CD14-positive monocyte (primary cell): ENCODE measurements at regions not wholly inside any gene's neighbourhood (a gene's known extent, or its start where the extent isn't known, plus 50 kb on each side); places are given as distances from the start of the nearest gene placed in this dataset.

Experiments used
- DNase-seq, 3 donors: peaks; one replicate each; pipeline ENCODE4 v3.0.0-alpha.2; 2011 to 2022
- H2AFZ ChIP-seq: 2 replicates; pipeline ENCODE4 v1.6.0; 2012; ENCODE audit warnings: mild to moderate bottlenecking, low read depth, low read length, inconsistent platforms; ENCODE audit not compliant: insufficient read depth, poor library complexity, severe bottlenecking
- H3K27ac ChIP-seq, 2 donors: 1 replicate in 1 of 2; 2 replicates in 1 of 2; pipeline ENCODE4 v1.5.1; 2012 to 2013; ENCODE audit warnings: low read length in 2 of 2, control low read depth in 1 of 2, inconsistent platforms in 1 of 2, low read depth in 1 of 2, mild to moderate bottlenecking in 1 of 2
- H3K27me3 ChIP-seq, 2 donors: one replicate each; pipeline versions ENCODE4 v1.6.0 to v1.6.1; 2011 to 2013; ENCODE audit warnings: low read length in 2 of 2; ENCODE audit not compliant: control insufficient read depth in 2 of 2, insufficient read depth in 2 of 2
- H3K36me3 ChIP-seq, 2 donors: replicated peaks in 1 of 2; 1 replicate in 1 of 2; 2 replicates in 1 of 2; pipeline versions ENCODE4 v1.5.1 to v1.6.1; 2012 to 2013; ENCODE audit warnings: low read length in 2 of 2, control low read depth in 1 of 2, inconsistent platforms in 1 of 2, mild to moderate bottlenecking in 1 of 2; ENCODE audit not compliant: insufficient read depth in 2 of 2, control insufficient read depth in 1 of 2
- H3K4me1 ChIP-seq, 2 donors: 1 replicate in 1 of 2; 2 replicates in 1 of 2; pipeline versions ENCODE4 v1.5.1 to v1.6.1; 2012 to 2013; ENCODE audit warnings: low read length in 2 of 2, control low read depth in 1 of 2, inconsistent platforms in 1 of 2, mild to moderate bottlenecking in 1 of 2, moderate library complexity in 1 of 2; ENCODE audit not compliant: insufficient read depth in 2 of 2, control insufficient read depth in 1 of 2
- H3K4me2 ChIP-seq: replicated peaks from 2 replicates; pipeline ENCODE3; 2012; ENCODE audit warnings: low read length, moderate library complexity, mild to moderate bottlenecking; ENCODE audit not compliant: poor library complexity, severe bottlenecking; ENCODE audit errors: extremely low read depth
- H3K4me3 ChIP-seq, 3 experiments: fragments of 200-600 bp in 1 of 3; sonication (generic) in 1 of 3; replicated peaks in 1 of 3; 1 replicate in 2 of 3; 2 replicates in 1 of 3; pipeline ENCODE4 v1.5.1; 2011 to 2013; ENCODE audit warnings: low read length in 3 of 3, mild to moderate bottlenecking in 3 of 3, control low read depth in 2 of 3, low read depth in 2 of 3, inconsistent platforms in 1 of 3, moderate library complexity in 1 of 3
- H3K79me2 ChIP-seq: 2 replicates; pipeline ENCODE4 v1.6.0; 2012; ENCODE audit warnings: mild to moderate bottlenecking, control low read depth, inconsistent platforms, low read length, moderate library complexity; ENCODE audit not compliant: insufficient read depth
- H3K9ac ChIP-seq: 2 replicates; pipeline ENCODE4 v1.6.0; 2017; ENCODE audit warnings: low read length, mild to moderate bottlenecking; ENCODE audit not compliant: insufficient read depth, poor library complexity, severe bottlenecking
- H3K9me3 ChIP-seq, 2 donors: replicated peaks in 1 of 2; 1 replicate in 1 of 2; 2 replicates in 1 of 2; pipeline versions ENCODE4 v1.5.1 to v1.6.1; 2012 to 2013; ENCODE audit warnings: low read length in 2 of 2, control low read depth in 1 of 2; ENCODE audit not compliant: control insufficient read depth in 1 of 2, insufficient read depth in 1 of 2
- H4K20me1 ChIP-seq: 2 replicates; pipeline ENCODE4 v1.6.0; 2012; ENCODE audit warnings: mild to moderate bottlenecking, low read length, control low read depth, moderate library complexity; ENCODE audit not compliant: insufficient read depth
- H3K27ac Mint-ChIP-seq, 7 donors: one replicate each; pipeline ENCODE4 v1.8.0; 2020; ENCODE audit warnings: mild to moderate bottlenecking in 7 of 7, mixed read lengths in 7 of 7, moderate library complexity in 6 of 7, inconsistent platforms in 2 of 7
- H3K27me3 Mint-ChIP-seq, 3 donors: one replicate each; pipeline ENCODE4 v1.8.0; 2021 to 2022; ENCODE audit warnings: low read depth in 3 of 3, mild to moderate bottlenecking in 3 of 3, mixed read lengths in 3 of 3, moderate library complexity in 3 of 3, inconsistent platforms in 1 of 3
- H3K36me3 Mint-ChIP-seq, 2 donors: one replicate each; pipeline ENCODE4 v1.8.0; 2020; ENCODE audit warnings: mixed read lengths in 2 of 2, inconsistent platforms in 1 of 2, mild to moderate bottlenecking in 1 of 2
- H3K4me1 Mint-ChIP-seq: one replicate; pipeline ENCODE4 v1.8.0; 2020; ENCODE audit warnings: mild to moderate bottlenecking, mixed read lengths
- H3K4me3 Mint-ChIP-seq, 2 donors: one replicate each; pipeline ENCODE4 v1.8.0; 2020; ENCODE audit warnings: mild to moderate bottlenecking in 2 of 2, mixed read lengths in 2 of 2, moderate library complexity in 1 of 2
- H3K9me3 Mint-ChIP-seq, 7 donors: one replicate each; pipeline ENCODE4 v1.8.0; 2020 to 2022; ENCODE audit warnings: mixed read lengths in 7 of 7, mild to moderate bottlenecking in 6 of 7, moderate library complexity in 6 of 7, inconsistent platforms in 2 of 7
- CTCF ChIP-seq: fragments of 200-600 bp; IDR thresholded peaks from one replicate; pipeline ENCODE4 v1.8.0; 2022; ENCODE audit warnings: antibody characterized with exemption, mild to moderate bottlenecking
- WGBS: methylation state at CpG from one replicate; pipeline ENCODE4 v1.1.5; 2013; ENCODE audit warnings: missing lambda C conversion rate; ENCODE audit not compliant: insufficient coverage; 5-methylcytosine and 5-hydroxymethylcytosine counted together
- intact Hi-C, 2 donors: fragments of 100-400 bp; cut with micrococcal nuclease; formaldehyde crosslinking; loops; one replicate each; pipeline versions ENCODE4 v1.15.0 to v1.15.1; 2023

GRCh38 chr22:47476231-47476630 is 713.8 kb downstream of the TBC1D22A start:
- intact Hi-C loops: no loop called here
- Histone ChIP-seq H3K9me3 (no peaks in the 10 kb centered on the region), H4K20me1 (no peaks in the 10 kb centered on the region), H2AFZ (no peak overlapping the region), H3K27ac (no peak overlapping the region), H3K27me3 (no peaks in the 10 kb centered on the region), H3K4me3 (no peak overlapping the region), H3K4me1 (no peaks in the 10 kb centered on the region), H3K36me3 (no peaks in the 10 kb centered on the region), H3K4me2 (no peak overlapping the region), H3K9ac (no peak overlapping the region), H3K79me2 (no peaks in the 10 kb centered on the region)
- Mint-ChIP-seq H3K9me3 (peaks cover 0 to 4% (median 4%) of the 10 kb centered on the region in 7 donors), H3K27ac (peak overlapping the region in 1 of 7 donors; percentile 63), H3K36me3 (no peaks in the 10 kb centered on the region), H3K4me1 (no peaks in the 10 kb centered on the region), H3K27me3 (peaks cover 0 to 5% (median 0%) of the 10 kb centered on the region in 3 donors), H3K4me3 (no peak overlapping the region)
- 100% methylated on average over 1 of the region's 3 CpGs for WGBS
- no peak for DNase-seq
- no peak for TF ChIP-seq CTCF

DNA sequence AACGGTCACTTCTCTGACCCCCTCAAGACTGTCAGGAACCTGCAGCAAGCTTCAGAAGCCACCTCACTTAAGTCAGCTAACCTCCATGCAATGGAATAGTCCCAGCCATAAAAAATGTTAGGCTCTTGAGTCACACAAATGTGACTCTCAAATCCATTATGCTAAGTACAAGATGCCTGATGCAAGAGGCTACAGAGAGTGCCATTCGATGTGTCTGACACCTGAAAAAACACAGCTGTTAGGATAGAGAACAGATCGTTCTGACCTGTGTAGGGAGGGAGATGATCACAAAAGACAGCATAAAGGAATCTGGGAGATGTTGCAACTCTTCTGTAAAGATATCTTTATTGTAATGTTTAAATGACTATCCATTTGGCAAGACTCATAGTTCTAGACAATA is 712.4 kb downstream of the TBC1D22A start:
- Histone ChIP-seq H3K27ac (no peak overlapping the region), H3K4me2 (no peak overlapping the region), H3K4me1 (no peaks in the 10 kb centered on the region), H3K4me3 (no peak overlapping the region), H3K9me3 (no peaks in the 10 kb centered on the region), H3K36me3 (no peaks in the 10 kb centered on the region), H3K79me2 (no peaks in the 10 kb centered on the region), H4K20me1 (no peaks in the 10 kb centered on the region), H3K9ac (no peak overlapping the region), H2AFZ (no peak overlapping the region), H3K27me3 (no peaks in the 10 kb centered on the region)
- Mint-ChIP-seq H3K36me3 (no peaks in the 10 kb centered on the region), H3K9me3 (peaks cover 0 to 5% (median 4%) of the 10 kb centered on the region in 7 donors), H3K4me3 (no peak overlapping the region), H3K27me3 (peaks cover 0 to 5% (median 2%) of the 10 kb centered on the region in 3 donors), H3K4me1 (no peaks in the 10 kb centered on the region), H3K27ac (no peak overlapping the region)
- no peak for DNase-seq
- intact Hi-C loops: no loop called here
- no peak for TF ChIP-seq CTCF
- no CpG with 5 or more reads among the region's 3 CpGs for WGBS
